IPS-NIHi7 (cell line): ENCODE measurements at regions not wholly inside any gene's neighbourhood (a gene's known extent, or its start where the extent isn't known, plus 50 kb on each side); places are given as distances from the start of the nearest gene placed in this dataset.
A peak's percentile ranks its signal among the peaks of the same experiment; 100 is the strongest.
"Not testable (repeated sequence)": the region's sequence is repeated elsewhere in the genome, so short reads cannot be mapped to it uniquely, and the experiment has no call there.

Experiments
- DNase-seq: peaks from one replicate; pipeline ENCODE4 v3.0.0; 2012; ENCODE audit warnings: mixed read lengths; ENCODE audit errors: extremely low spot score

- peak; percentile 71 for DNase-seq
These were observed 179.4 kb downstream of the ERMARD start for GRCh38 chr6:169930799-169931198.

DNA sequence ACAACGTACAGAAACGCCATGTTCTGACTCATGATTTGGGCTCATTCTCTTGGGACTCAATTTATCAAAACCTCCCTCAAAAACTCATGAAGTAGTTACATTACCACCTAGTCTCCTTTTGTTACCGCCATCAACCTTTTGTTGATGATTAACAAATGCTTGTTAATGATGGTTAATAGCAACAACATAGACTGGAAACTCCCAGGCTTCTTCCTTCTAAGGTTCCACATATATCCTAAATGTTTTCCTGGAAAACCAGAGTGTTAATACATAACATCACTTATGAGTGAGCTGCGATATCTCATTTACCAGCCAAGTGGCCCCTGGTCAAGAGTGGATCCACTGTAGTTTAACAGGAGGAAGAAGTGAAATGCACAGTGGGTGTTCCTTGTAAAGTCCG is 176.3 kb downstream of the ERMARD start:
- DNase-seq: no peak

DNA sequence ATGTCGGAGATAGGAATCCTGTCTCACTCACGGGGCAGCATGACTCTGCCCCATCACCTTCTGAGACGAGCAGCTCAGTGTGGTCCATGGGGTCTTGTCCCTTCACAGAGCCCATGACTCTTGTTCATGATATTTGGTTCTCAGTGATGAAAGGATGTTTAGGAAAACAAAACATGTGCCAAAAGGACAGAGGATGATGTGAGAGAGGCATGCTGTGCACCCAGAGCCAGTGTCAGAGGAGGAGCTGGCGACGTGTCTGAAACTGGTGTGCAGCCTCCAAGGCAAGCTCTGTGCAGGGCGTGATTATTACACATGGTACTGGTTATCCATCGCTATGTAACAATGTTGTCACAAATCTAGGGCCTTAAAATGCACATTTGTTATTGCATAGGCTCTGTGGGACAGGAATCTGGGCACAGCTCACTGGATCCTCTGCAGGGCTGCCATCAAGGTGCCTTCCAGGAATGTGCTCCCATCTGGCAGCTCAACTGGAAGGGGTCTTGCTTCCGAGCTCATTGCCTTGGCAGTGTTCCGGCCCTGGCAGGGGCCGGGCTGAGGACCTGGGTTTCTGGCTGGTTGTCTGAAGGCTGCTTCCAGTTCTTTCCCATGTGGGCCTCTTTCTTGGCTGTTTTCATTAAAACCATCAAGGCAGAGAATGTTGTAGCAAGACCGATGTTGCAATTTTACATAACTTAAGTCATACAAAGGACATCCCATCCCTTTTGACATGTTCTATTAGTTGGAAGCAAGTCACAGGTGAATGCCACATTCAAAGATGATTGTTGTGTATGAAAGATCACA is 175.4 kb downstream of the ERMARD start:
- DNase-seq: no peak

DNA sequence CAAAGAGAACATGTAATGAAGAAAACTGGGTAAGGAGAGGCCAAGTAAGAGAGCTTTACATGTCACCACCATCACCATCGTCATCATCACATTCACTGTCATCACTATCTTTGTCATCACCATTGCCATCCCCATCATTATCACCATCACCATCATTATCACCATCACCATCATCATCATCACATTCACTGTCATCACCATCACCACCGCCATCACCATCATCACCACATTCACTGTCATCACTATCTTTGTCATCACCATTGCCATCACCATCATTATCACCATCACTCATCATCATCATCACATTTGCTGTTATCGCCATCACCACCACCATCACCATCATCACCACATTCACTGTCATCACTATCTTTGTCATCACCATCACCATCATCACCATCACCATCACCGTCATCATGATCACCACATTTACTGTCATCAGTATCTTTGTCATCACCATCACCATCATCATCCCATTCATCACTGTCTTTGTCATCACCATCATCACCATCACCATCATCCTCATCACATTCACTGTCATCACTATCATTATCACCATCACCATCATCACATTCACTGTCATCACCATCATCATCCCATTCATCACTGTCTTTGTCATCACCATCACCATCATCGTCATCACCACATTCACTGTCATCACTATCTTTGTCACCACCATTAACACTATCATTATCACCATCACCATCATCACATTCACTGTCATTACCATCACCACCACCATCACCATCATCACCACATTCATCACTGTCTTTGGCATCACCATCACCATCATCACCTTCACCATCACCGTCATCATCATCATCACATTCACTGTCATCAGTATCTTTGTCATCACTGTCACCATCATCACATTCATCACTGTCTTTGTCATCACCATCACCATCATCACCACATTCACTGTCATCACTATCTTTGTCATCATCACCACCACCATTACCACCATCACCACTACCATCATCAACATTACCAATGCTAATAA is 172.3 kb downstream of the ERMARD start:
- no peak for DNase-seq

DNA sequence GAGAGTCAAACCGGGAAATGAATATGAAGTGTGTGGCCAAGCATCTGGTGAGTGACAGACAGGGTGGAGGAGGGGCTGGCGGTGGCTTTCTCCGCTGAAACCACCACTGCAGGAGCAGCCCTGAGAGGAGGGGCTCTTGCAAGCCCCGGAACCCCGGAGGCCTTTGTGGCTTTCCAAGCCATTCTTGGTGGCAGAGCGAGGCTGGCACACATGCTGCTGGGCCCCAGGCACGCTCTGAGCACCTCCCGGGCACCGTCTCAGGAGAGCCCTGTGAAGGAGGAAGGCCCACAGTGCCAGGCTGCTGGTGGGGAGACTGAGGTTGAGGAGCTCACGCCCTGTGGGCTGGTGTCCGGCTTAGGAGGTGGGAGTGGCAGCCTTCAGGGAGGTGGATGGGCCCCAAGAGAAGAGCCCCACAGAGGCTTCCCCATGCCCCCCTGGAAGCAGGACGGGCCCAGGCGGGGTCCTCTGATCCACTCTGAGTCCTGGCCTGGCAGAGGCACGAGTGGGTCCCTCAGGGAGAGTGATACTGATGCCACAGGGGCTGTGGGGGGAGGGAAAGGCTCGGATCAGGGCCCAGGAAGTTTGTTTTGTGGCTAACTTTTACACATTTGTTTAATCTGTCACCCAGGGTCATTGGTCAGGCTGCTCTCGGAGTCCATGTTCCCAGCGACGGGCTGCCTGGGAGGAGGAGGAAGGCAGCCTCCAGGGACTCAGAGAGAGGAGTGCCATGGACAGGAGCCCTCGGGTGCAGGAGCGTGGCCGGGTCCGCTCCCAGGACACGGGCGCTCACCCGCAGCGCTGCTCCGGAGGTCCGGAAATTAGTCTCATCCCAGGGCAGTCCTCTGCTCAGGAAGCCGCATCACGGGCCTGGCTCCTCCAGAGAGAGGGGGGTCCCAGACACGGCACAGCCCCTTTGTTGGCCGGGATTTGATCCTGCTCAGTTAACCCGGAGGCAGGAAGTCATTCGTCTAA is 170.7 kb downstream of the ERMARD start:
- no peak for DNase-seq

- no peak for DNase-seq
These were observed 169.8 kb downstream of the ERMARD start for GRCh38 chr6:169921217-169921616.

GRCh38 chr6:169920359-169921020 is 169.1 kb downstream of the ERMARD start:
- DNase-seq: no peak

DNA sequence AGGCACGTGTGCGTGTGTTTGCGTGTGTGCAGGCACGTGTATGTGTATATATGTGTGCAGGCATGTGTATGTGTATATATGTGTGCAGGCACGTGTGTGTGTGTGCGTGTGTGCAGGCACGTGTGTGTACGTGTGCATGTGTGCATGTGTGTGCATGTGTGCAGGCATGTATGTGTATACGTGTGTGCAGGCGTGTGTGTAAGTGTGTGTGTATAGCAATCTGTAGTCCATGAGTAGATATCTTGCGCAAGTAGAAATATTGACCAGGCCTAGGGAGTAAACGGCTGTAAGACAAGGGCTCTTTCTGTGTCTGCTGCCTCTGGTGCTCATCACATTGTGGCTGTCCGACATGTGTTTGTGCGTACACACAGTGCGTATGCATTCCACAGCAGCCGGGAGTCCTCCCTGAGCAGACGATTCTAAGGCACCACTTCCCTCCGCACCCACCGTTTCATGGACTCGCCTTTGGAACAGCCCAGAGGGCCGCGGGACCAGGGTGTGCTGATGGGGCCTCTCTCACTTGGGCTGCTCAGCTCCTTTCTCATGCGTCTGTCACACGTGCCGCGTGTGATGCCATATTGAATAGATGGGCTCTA is 167.6 kb downstream of the ERMARD start:
- DNase-seq: no peak

DNA sequence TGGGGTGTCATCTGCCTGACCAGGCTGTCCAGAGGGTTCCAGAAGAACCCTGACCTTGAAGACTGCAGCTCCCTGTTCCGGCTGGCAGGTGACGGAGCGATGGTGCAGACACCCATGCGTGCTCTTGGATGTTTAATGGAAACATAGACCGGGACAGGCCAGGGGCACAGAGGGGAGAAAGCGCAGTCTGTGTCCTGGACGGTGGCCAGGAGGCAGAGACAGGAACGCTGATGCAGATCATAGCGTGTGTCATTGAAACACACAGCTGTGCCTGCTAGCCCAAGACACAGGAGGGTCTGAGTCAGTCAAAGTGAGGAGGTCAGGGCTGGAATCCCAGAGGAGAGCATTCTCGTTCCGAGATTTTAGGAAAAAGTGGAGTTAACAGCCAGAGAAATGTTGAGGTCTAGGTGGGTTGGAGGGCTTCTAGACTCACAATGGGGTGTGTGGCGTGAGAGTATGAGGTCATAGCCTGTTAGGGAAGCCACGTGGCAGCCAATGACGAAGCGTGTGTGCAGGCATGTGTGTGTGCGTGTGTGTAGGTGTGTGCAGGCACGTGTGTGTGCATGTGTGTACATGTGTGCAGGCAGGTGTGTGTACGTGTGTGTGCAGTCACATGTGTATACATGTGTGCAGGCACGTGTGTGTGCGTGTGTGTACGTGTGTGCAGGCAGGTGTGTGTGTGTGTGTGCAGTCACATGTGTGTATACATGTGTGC is 167.0 kb downstream of the ERMARD start:
- no peak for DNase-seq

DNA sequence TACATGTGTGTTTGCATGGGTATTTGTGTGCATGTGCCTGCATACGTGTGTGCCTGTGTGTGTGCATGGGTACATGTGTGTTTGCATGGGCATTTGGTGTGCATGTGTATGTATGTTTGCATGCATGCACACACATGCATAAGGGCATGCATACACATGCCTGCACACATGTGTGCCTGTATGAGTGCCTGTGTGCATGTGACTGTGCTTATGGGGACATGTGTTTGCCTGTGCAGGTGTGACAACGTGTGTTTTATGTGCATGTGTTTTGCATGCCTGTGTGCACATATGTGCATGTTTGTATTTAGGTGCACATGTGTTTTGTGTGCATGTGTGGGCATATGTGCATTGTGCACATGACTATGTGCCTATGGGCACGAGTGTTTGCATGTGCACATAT is 165.7 kb downstream of the ERMARD start:
- DNase-seq: no peak

GRCh38 chr6:169915769-169916550 is 164.5 kb downstream of the ERMARD start:
- no peak for DNase-seq

DNA sequence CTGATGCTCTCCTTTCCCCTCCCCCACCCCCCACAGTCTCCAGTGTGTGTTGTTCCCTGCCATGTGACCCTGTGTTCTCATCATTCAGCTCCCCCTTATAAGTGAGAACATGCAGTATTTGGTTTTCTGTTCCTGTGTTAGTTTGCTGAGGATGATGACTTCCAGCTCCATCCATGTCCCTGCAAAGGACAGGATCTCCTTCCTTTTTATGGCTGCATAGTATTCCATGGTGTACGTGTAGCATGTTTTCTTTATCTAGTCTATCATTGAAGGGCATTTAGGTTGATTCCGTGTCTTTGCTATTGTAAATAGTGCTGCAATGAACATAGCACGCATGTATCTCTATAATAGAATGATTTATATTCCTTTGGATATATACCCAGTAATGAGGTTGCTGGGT is 162.3 kb downstream of the ERMARD start:
- not testable (repeated sequence) for DNase-seq

DNA sequence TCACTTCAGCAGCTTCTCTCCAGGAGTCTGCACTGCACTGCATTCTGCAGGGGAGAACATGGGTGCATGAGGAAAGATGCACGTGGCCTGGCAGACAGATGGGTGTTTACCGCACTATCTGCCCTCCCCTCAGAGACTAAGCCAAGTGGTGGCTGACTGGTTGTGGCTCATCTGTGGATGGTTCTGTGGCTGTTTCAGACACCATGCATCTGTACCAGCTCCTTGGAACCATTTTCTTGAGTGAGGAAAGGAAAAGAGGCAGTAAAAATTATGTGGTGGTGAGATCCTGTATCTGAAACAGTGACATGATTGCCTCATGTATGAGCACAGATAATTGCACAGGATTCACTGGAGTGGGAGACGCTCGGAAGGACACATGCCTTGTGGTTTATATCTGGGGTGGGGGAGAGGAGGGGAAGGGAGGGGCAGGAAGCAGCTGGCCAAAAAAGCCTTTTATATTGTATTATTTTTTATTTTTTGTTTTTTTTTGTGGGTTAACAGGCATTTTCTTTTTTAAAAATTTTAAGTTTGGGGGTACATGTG is 161.7 kb downstream of the ERMARD start:
- no peak for DNase-seq

DNA sequence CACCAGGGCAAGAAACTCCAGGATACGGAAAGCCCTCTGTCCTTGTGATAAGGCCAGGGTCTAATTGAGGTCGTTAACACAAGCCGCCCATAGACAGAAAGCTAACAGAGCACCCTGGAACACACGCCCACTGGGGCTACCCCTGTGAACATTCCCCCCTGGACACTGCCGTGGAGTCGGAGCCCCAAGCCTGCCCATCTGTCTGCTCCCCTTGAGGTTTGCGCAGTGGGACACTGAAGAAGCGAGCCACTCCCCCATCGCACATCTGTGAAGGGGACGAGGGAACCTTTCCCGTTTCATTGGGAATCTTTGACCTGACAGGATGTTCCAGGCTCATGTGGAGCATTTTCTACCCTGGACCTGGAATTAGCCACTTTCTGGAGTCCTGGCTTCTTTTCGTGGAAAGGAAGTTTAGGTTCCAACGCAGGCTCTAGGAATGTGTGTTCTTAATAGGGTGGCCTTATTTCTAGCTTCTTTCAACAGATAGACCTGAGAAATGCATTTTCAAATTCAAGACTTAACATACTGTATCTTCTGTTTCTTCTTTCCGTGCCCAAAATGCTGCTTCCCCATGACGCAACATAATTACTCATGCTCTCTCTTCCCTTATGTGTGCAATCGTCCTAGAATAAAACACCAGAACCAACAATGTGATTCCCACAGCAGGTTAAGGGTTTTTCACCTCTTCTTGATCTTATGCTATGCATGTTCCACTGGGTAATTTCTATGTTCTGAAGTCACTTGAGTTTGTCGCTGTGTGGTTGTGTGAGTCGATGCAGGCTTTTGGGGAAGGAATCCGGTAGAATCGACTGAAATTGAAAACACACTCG is 161.1 kb downstream of the ERMARD start:
- no peak for DNase-seq

GRCh38 chr6:169911264-169912263 is 160.1 kb downstream of the ERMARD start:
- no peak for DNase-seq

- DNase-seq: no peak
These were observed 157.7 kb downstream of the ERMARD start for GRCh38 chr6:169909113-169909512.
